Thoracic aorta (tissue), 2 donors: ENCODE measurements at regions not wholly inside any gene's neighbourhood (a gene's known extent, or its start where the extent isn't known, plus 50 kb on each side); places are given as distances from the start of the nearest gene placed in this dataset.

Experiments used
- ATAC-seq: fragments of 150-250 bp; one replicate; pipeline ENCODE4 v1.8.0; 2017; ENCODE audit warnings: low read depth; ENCODE audit not compliant: insufficient number of reproducible peaks, low FRiP score
- DNase-seq: peaks from one replicate; pipeline ENCODE4 v3.0.0-alpha.2; 2020; ENCODE audit warnings: low spot score
- H3K27ac ChIP-seq, 2 donors: fragments of 200-600 bp; sonication (generic); 1 replicate in 1 of 2; 2 replicates in 1 of 2; pipeline ENCODE4 v1.5.1; 2016; ENCODE audit warnings: mild to moderate bottlenecking in 2 of 2, moderate library complexity in 2 of 2
- H3K27me3 ChIP-seq: fragments of 200-600 bp; sonication (generic); replicated peaks from 2 replicates; pipeline ENCODE4 v1.6.0; 2016; ENCODE audit warnings: mild to moderate bottlenecking; ENCODE audit not compliant: insufficient read depth
- H3K36me3 ChIP-seq: fragments of 200-600 bp; sonication (generic); one replicate; pipeline ENCODE4 v1.5.1; 2016
- H3K4me1 ChIP-seq, 2 donors: fragments of 200-600 bp; sonication (generic); 1 replicate in 1 of 2; 2 replicates in 1 of 2; pipeline versions ENCODE4 v1.5.1 to v1.6.0; 2016; ENCODE audit warnings: low read depth in 2 of 2, mild to moderate bottlenecking in 1 of 2; ENCODE audit not compliant: control insufficient read depth in 1 of 2
- H3K4me3 ChIP-seq: fragments of 200-600 bp; sonication (generic); 2 replicates; pipeline ENCODE4 v1.5.1; 2016; ENCODE audit warnings: mild to moderate bottlenecking
- H3K9me3 ChIP-seq: fragments of 200-600 bp; sonication (generic); 2 replicates; pipeline ENCODE4 v1.5.1; 2016
- TF ChIP-seq, protein P1 (sequence below): fragments of 200-600 bp; sonication (generic); IDR thresholded peaks from one replicate; pipeline ENCODE4 v1.5.1; 2019; ENCODE audit warnings: antibody characterized with exemption

DNA sequence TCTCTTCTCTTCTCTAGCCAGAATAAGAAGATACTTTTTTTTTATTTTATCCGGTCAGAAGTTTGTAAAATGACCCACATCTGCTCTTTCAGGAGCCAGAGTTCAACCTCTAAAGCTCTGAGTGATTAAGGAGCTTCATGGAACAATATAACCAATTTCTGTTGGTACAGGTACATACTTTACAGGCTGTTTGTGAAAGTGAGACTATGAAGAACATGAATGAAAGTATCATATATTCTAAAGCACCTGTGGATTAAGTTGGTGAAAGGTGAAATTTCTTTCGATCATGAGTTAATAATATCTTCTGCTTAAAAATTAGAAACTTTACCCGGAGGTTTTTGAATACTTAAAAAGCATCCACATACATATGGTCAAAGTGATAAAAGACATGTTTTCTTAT lies 65.2 kb downstream of the DMRT2 start:
- Histone ChIP-seq H3K9me3 (no peaks in the 10 kb centered on the region), H3K27ac (no peak overlapping the region), H3K36me3 (no peaks in the 10 kb centered on the region), H3K4me3 (no peak overlapping the region), H3K4me1 (no peaks in the 10 kb centered on the region), H3K27me3 (no peaks in the 10 kb centered on the region)
- TF ChIP-seq, protein P1, sequence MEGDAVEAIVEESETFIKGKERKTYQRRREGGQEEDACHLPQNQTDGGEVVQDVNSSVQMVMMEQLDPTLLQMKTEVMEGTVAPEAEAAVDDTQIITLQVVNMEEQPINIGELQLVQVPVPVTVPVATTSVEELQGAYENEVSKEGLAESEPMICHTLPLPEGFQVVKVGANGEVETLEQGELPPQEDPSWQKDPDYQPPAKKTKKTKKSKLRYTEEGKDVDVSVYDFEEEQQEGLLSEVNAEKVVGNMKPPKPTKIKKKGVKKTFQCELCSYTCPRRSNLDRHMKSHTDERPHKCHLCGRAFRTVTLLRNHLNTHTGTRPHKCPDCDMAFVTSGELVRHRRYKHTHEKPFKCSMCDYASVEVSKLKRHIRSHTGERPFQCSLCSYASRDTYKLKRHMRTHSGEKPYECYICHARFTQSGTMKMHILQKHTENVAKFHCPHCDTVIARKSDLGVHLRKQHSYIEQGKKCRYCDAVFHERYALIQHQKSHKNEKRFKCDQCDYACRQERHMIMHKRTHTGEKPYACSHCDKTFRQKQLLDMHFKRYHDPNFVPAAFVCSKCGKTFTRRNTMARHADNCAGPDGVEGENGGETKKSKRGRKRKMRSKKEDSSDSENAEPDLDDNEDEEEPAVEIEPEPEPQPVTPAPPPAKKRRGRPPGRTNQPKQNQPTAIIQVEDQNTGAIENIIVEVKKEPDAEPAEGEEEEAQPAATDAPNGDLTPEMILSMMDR, result no peak
- DNase-seq (no peak), ATAC-seq (no peak)

DNA sequence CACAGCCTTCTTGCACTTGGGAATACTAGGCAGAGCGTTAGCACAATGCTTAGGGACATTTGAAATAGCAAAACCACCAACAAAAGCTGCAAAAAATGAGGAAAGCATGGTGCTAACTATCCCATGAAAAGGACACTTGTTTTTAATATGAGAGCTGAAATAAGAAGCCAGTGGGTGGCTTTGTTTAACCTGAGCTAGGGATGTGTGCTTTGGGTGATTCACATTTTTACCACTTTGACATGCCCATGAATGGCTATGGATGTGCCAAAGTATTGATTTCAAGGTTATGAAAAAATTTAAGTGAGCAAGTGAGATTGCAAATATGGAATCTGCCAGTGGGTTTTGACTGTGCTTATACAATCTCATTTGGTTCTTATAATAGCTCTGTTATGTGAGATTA lies 67.3 kb downstream of the DMRT2 start:
- ATAC-seq (no peak), DNase-seq (no peak)
- Histone ChIP-seq H3K36me3 (no peaks in the 10 kb centered on the region), H3K9me3 (no peaks in the 10 kb centered on the region), H3K27me3 (no peaks in the 10 kb centered on the region), H3K4me3 (no peak overlapping the region), H3K4me1 (no peaks in the 10 kb centered on the region), H3K27ac (no peak overlapping the region)
- TF ChIP-seq, protein P1, result no peak

DNA sequence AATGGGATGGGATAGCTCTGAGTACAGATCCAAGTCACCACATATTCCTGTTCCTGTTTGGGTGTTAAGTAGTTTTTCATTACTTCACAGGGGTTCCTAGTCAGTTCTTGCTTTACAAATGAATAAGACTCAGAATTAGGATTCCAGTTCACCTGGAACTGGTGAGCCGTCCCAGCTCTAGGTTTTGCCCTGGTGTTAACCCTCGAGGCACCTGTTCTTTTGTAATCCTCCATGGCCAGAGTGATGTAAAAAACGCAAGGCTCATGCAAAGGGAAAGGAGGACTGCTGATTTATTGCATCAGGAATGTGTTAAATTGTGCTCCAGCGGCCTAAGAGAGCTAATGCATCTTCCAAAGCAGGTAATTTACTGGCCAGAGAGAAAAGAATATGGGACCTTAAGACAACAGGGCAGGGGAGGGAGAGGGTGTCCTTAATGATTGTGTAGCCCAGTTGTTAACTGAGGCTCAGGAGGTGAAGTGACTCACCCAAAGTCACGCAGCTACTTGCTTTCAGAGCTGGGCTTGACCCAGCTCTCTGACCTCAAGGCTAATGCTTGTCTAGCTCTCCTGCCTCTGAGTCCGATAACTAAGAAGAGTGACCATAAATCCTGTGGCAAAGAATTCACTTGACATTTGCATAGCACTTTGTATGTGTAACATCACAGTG lies 70.5 kb downstream of the DMRT2 start:
- no peak overlapping the region for H3K4me3 ChIP-seq
- H3K9me3 ChIP-seq, result no peaks in the 10 kb centered on the region
- TF ChIP-seq, protein P1, result no peak
- H3K27me3 ChIP-seq, result no peaks in the 10 kb centered on the region
- DNase-seq (no peak), ATAC-seq (no peak)
- no peaks in the 10 kb centered on the region for H3K4me1 ChIP-seq
- H3K36me3 ChIP-seq, result no peaks in the 10 kb centered on the region
- H3K27ac ChIP-seq, result no peak overlapping the region

DNA sequence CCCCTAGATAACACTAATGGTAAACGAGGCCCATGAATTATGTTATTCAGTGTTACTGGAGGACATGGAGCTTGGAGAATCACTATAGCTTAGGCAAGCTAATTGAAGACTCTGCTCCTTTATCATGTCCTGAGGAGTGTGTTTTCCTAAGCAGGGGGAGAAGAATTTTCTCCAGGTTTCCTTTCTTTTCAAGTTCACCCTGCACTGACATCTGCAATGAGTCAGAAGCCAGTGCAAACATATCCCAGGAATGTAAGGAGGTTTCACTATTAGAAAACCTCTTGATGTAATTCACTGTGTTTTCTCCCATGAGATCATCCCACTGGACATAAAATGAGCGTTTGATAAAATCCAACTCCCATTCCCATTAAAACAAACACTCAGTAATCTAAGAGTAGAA lies 75.6 kb downstream of the DMRT2 start:
- Histone ChIP-seq H3K4me1 (no peaks in the 10 kb centered on the region), H3K27ac (no peak overlapping the region), H3K4me3 (no peak overlapping the region), H3K36me3 (no peaks in the 10 kb centered on the region), H3K27me3 (no peaks in the 10 kb centered on the region), H3K9me3 (no peaks in the 10 kb centered on the region)
- no peak for ATAC-seq
- DNase-seq, result no peak
- TF ChIP-seq, protein P1, result no peak

DNA sequence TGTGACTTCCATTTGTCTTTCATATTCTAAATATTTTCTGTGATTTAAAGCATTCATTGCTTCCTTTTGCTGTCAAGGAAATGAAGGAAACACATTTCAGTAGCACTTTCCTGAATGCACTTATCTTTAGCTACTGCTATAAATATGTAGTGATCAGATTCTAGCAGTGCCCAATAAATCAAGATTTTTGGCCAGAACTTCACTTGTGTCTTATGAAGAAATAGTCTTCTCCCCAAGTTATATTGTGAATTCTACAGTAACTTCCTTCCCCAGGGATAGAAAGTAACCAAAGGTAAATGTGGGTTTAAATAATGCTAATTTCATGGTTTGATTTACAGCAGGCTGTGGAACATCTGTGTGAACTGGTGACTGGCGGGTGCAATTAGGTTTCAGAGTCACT lies 77.9 kb downstream of the DMRT2 start:
- no peak for ATAC-seq
- DNase-seq, result no peak
- H3K9me3 ChIP-seq, result no peaks in the 10 kb centered on the region
- no peaks in the 10 kb centered on the region for H3K4me1 ChIP-seq
- TF ChIP-seq, protein P1, result no peak
- H3K27ac ChIP-seq, result no peak overlapping the region
- no peak overlapping the region for H3K4me3 ChIP-seq
- no peaks in the 10 kb centered on the region for H3K36me3 ChIP-seq
- H3K27me3 ChIP-seq, result no peaks in the 10 kb centered on the region
